GM12878 (cell line): ENCODE measurements at regions not wholly inside any gene's neighbourhood (a gene's known extent, or its start where the extent isn't known, plus 50 kb on each side); places are given as distances from the start of the nearest gene placed in this dataset.
A peak's percentile ranks its signal among the peaks of the same experiment; 100 is the strongest.

Experiments used
- ATAC-seq: fragments of 200-7000 bp; cut with Tn5 transposase; 3 replicates; pipeline ENCODE4 v1.9.1; 2020; ENCODE audit warnings: mild to moderate bottlenecking, moderate library complexity
- BruUV-seq: library from RNA; stranded (reverse); fragments of 400-500 nt; replicated peaks from 2 replicates; lab custom pipeline; 2021; lab: Mats Ljungman, UMichigan
- CTCF ChIA-PET: fragments of 300-600 bp; sonication (Branson Sonifier 250); formaldehyde crosslinking; extraction: SDS; loops from one replicate; lab custom pipeline; 2021; ENCODE audit warnings: inconsistent platforms; lab: Yijun Ruan, JAX
- POLR2A ChIA-PET: fragments of 350-600 bp; formaldehyde crosslinking; extraction: SDS; loops from one replicate; lab custom pipeline; 2021; ENCODE audit warnings: inconsistent platforms; lab: Charles Lee
- RAD21 ChIA-PET: fragments of 300-600 bp; sonication (Branson Sonifier 250); formaldehyde crosslinking; loops from one replicate; lab custom pipeline; 2023; ENCODE audit warnings: antibody characterized with exemption; ENCODE audit not compliant: unreplicated experiment; lab: Charles Lee
- SMC1A ChIA-PET: fragments of 300-600 bp; sonication (Branson Sonifier 250); formaldehyde crosslinking; loops from one replicate; lab custom pipeline; 2023; ENCODE audit not compliant: unreplicated experiment, uncharacterized antibody; lab: Charles Lee
- DNase-seq: peaks from one replicate; pipeline ENCODE4 v3.0.0-alpha.2; 2011; ENCODE audit warnings: low read depth, low spot score
- FAIRE-seq: peaks from 3 replicates; lab custom pipeline; 2011; peaks lifted over from hg19 to GRCh38; lab: Jason Lieb, UNC
- H2AFZ ChIP-seq: 2 replicates; pipeline ENCODE4 v1.6.0; 2011; ENCODE audit warnings: low read depth, low read length, control low read depth; ENCODE audit not compliant: control insufficient read depth
- H3K27ac ChIP-seq: 2 replicates; pipeline ENCODE4 v1.5.1; 2011; ENCODE audit warnings: control low read depth; ENCODE audit not compliant: control insufficient read depth, insufficient read depth
- H3K27me3 ChIP-seq, 2 experiments: replicated peaks in 1 of 2; 2 replicates each; pipeline versions ENCODE4 v1.6.0 to v1.6.1; 2011; ENCODE audit warnings: low read length in 1 of 2; ENCODE audit not compliant: control insufficient read depth in 2 of 2, insufficient read depth in 2 of 2
- H3K36me3 ChIP-seq, 2 experiments: 2 replicates each; pipeline ENCODE4 v1.5.1; 2011; ENCODE audit warnings: low read length in 1 of 2; ENCODE audit not compliant: control insufficient read depth in 2 of 2, insufficient read depth in 2 of 2
- H3K4me1 ChIP-seq: 2 replicates; pipeline ENCODE4 v1.6.1; 2011; ENCODE audit warnings: mild to moderate bottlenecking, low read length, moderate library complexity, mixed read lengths; ENCODE audit not compliant: control insufficient read depth, insufficient read depth
- H3K4me2 ChIP-seq: 2 replicates; pipeline ENCODE4 v1.6.0; 2011; ENCODE audit warnings: control low read depth; ENCODE audit not compliant: control insufficient read depth, insufficient read depth
- H3K4me3 ChIP-seq: fragments of 200-600 bp; sonication (generic); 2 replicates; pipeline ENCODE4 v1.5.1; 2016
- H3K79me2 ChIP-seq: 2 replicates; pipeline ENCODE4 v1.6.0; 2011; ENCODE audit warnings: low read length; ENCODE audit not compliant: control insufficient read depth, insufficient read depth
- H3K9ac ChIP-seq: 2 replicates; pipeline ENCODE4 v1.8.0; 2011; ENCODE audit warnings: low read length, control low read depth, mixed read lengths; ENCODE audit not compliant: control insufficient read depth, insufficient read depth
- H3K9me3 ChIP-seq: replicated peaks from 3 replicates; pipeline ENCODE4 v1.5.1; 2011; ENCODE audit warnings: mild to moderate bottlenecking, low read length; ENCODE audit not compliant: control insufficient read depth, insufficient read depth
- H4K20me1 ChIP-seq: 2 replicates; pipeline ENCODE4 v1.6.0; 2011; ENCODE audit not compliant: control insufficient read depth, insufficient read depth
- CBX5 ChIP-seq: sonication (generic); IDR thresholded peaks from 2 replicates; pipeline ENCODE4 v1.6.1; 2016; ENCODE audit warnings: low read depth, moderate library complexity, mild to moderate bottlenecking, inconsistent platforms
- CHD4 ChIP-seq: fragments of 200-600 bp; sonication (generic); IDR thresholded peaks from 2 replicates; pipeline ENCODE4 v1.6.1; 2016; ENCODE audit warnings: mild to moderate bottlenecking
- EZH2 ChIP-seq: IDR thresholded peaks from 2 replicates; pipeline ENCODE4 v1.6.1; 2012; ENCODE audit warnings: low read depth, mild to moderate bottlenecking, control low read depth, inconsistent platforms, low read length, borderline replicate concordance; ENCODE audit not compliant: control insufficient read depth
- FOS ChIP-seq: IDR thresholded peaks from 3 replicates; pipeline ENCODE4 v1.6.1; 2011; ENCODE audit warnings: borderline replicate concordance; ENCODE audit not compliant: insufficient read length; ENCODE audit errors: extremely low read depth
- HDAC6 ChIP-seq: fragments of 200-600 bp; sonication (generic); IDR thresholded peaks from one replicate; pipeline ENCODE4 v1.8.0; 2017; ENCODE audit warnings: antibody characterized with exemption; ENCODE audit not compliant: unreplicated experiment
- MEF2B ChIP-seq: fragments of 450-650 bp; IDR thresholded peaks from 2 replicates; pipeline ENCODE4 v1.6.1; 2018; ENCODE audit warnings: mild to moderate bottlenecking, moderate library complexity; ENCODE audit not compliant: partially characterized antibody, poor library complexity, severe bottlenecking
- MXI1 ChIP-seq: fragments of 150-350 bp; IDR thresholded peaks from 2 replicates; pipeline ENCODE4 v1.6.1; 2011; ENCODE audit warnings: low read depth, mild to moderate bottlenecking, inconsistent platforms, low read length, improper control_type of control experiment
- NR2C1 ChIP-seq: fragments of 450-650 bp; IDR thresholded peaks from 2 replicates; pipeline ENCODE4 v1.6.1; 2017; ENCODE audit warnings: antibody characterized with exemption, mild to moderate bottlenecking, moderate library complexity
- RBBP5 ChIP-seq: fragments of 200-600 bp; sonication (generic); conservative IDR thresholded peaks from 2 replicates; pipeline ENCODE4 v1.6.1; 2016
- RCOR1 ChIP-seq: conservative IDR thresholded peaks from 2 replicates; pipeline ENCODE4 v1.6.1; 2012; ENCODE audit warnings: low read depth, low read length, improper control_type of control experiment
- RFX5 ChIP-seq: IDR thresholded peaks from 2 replicates; pipeline ENCODE4 v1.6.1; 2011; ENCODE audit warnings: low read depth, low read length, improper control_type of control experiment
- TARDBP ChIP-seq: IDR thresholded peaks from 2 replicates; pipeline ENCODE4 v1.6.1; 2016; ENCODE audit warnings: borderline replicate concordance
- TBL1XR1 ChIP-seq: IDR thresholded peaks from 2 replicates; pipeline ENCODE4 v1.6.1; 2012; ENCODE audit warnings: low read depth, low read length, improper control_type of control experiment
- TCF12 ChIP-seq: IDR thresholded peaks from 2 replicates; pipeline ENCODE4 v1.6.1; 2011; ENCODE audit warnings: low read depth, mild to moderate bottlenecking, low read length
- ZBED1 ChIP-seq: IDR thresholded peaks from 2 replicates; pipeline ENCODE4 v1.6.1; 2016; ENCODE audit warnings: borderline replicate concordance
- ZNF217 ChIP-seq: fragments of 450-650 bp; IDR thresholded peaks from 2 replicates; pipeline ENCODE4 v1.6.1; 2017; ENCODE audit warnings: antibody characterized with exemption, mild to moderate bottlenecking
- ZNF24 ChIP-seq: fragments of 450-650 bp; IDR thresholded peaks from 2 replicates; pipeline ENCODE4 v1.6.1; 2017; ENCODE audit warnings: antibody characterized with exemption, mild to moderate bottlenecking
- ZSCAN29 ChIP-seq: fragments of 450-650 bp; IDR thresholded peaks from 2 replicates; pipeline ENCODE4 v1.6.1; 2017; ENCODE audit warnings: mild to moderate bottlenecking, moderate library complexity
- WGBS: methylation state at CpG from one replicate; pipeline ENCODE4 v1.1.6; 2016; ENCODE audit warnings: low lambda C conversion rate; ENCODE audit not compliant: insufficient replicate concordance, insufficient coverage; ENCODE audit errors: missing lambda C conversion rate; 5-methylcytosine and 5-hydroxymethylcytosine counted together
- in situ Hi-C: fragments of 300-500 bp; cut with MboI; formaldehyde crosslinking; loops from 9 replicates; pipeline ENCODE4 v1.14.3; 2018; ENCODE audit warnings: mixed read lengths
- intact Hi-C: fragments of 100-400 bp; cut with micrococcal nuclease; formaldehyde crosslinking; loops from one replicate; pipeline ENCODE4 v1.14.2; 2022; ENCODE audit not compliant: unreplicated experiment
- TF ChIP-seq, protein P1 (sequence below): IDR thresholded peaks from 2 replicates; pipeline ENCODE4 v1.6.1; 2012; ENCODE audit warnings: low read depth, low read length, improper control_type of control experiment
- TF ChIP-seq, protein P2 (sequence below): IDR thresholded peaks from 2 replicates; pipeline ENCODE4 v1.6.1; 2012; ENCODE audit warnings: low read length, inconsistent platforms
- TF ChIP-seq, protein P3 (sequence below): fragments of 450-650 bp; IDR thresholded peaks from 2 replicates; pipeline ENCODE4 v1.6.1; 2018; ENCODE audit warnings: mild to moderate bottlenecking, low read depth, moderate library complexity; ENCODE audit not compliant: partially characterized antibody
- TF ChIP-seq, protein P4 (sequence below): fragments of 450-650 bp; IDR thresholded peaks from 2 replicates; pipeline ENCODE4 v1.6.1; 2016; ENCODE audit warnings: mild to moderate bottlenecking

DNA sequence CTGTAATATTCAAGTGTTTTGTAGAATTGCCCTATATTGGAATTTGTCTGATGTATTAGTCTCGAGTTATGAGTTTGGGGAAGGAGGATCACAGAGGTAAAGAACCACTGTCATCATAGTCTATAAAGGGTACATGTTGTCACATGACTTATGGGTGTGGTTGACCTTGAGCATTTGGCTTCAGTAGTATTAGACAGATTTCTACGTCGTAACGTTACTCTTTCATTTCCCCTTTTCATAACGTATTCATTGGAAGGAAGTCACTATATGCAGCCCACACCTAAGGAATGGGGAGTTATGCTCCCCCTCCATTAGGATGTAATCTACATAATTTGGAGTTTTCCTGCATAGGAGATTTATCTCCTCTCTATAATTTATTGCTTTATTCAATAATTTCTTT is 110.1 kb upstream of the VAV3 start:
- POLR2A ChIA-PET = no interaction called here
- RAD21 ChIA-PET = no interaction called here
- no peaks in the 10 kb centered on the region for H3K9me3 ChIP-seq
- ATAC-seq (peak; percentile 89), FAIRE-seq (no peak), DNase-seq (peak; percentile 8)
- CTCF ChIA-PET = no interaction called here
- H3K4me3 ChIP-seq = no peak overlapping the region
- H3K27me3 ChIP-seq = no peaks in the 10 kb centered on the region
- no peaks in the 10 kb centered on the region for H4K20me1 ChIP-seq
- no peaks in the 10 kb centered on the region for H3K4me1 ChIP-seq
- intact Hi-C loops = no loop called here
- 1% methylated on average over 5 of the region's 5 CpGs for WGBS
- H3K36me3 ChIP-seq = no peaks in the 10 kb centered on the region
- no peaks in the 10 kb centered on the region for H3K79me2 ChIP-seq
- no TSS peak for BruUV-seq
- in situ Hi-C loops = no loop called here
- H3K9ac ChIP-seq = no peak overlapping the region
- H2AFZ ChIP-seq = no peak overlapping the region
- no peak overlapping the region for H3K4me2 ChIP-seq
- H3K27ac ChIP-seq = no peak overlapping the region
- SMC1A ChIA-PET = interaction anchor here (1.3 kb wide), 1 partner anchor 293 kb away, joined by 3 read pairs; no protein-coding TSS in a partner anchor
- TF ChIP-seq MXI1 (no peak), HDAC6 (no peak), CBX5 (no peak), RBBP5 (no peak), CHD4 (no peak), ZNF24 (no peak), RFX5 (no peak), EZH2 (no peak), ZNF217 (no peak), MEF2B (peak; percentile 42), NR2C1 (no peak), ZBED1 (no peak), TBL1XR1 (no peak), FOS (no peak), RCOR1 (no peak), TARDBP (no peak), TCF12 (no peak), ZSCAN29 (no peak)
- TF ChIP-seq, protein P1, sequence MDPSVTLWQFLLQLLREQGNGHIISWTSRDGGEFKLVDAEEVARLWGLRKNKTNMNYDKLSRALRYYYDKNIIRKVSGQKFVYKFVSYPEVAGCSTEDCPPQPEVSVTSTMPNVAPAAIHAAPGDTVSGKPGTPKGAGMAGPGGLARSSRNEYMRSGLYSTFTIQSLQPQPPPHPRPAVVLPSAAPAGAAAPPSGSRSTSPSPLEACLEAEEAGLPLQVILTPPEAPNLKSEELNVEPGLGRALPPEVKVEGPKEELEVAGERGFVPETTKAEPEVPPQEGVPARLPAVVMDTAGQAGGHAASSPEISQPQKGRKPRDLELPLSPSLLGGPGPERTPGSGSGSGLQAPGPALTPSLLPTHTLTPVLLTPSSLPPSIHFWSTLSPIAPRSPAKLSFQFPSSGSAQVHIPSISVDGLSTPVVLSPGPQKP = no peak
- TF ChIP-seq, protein P2, sequence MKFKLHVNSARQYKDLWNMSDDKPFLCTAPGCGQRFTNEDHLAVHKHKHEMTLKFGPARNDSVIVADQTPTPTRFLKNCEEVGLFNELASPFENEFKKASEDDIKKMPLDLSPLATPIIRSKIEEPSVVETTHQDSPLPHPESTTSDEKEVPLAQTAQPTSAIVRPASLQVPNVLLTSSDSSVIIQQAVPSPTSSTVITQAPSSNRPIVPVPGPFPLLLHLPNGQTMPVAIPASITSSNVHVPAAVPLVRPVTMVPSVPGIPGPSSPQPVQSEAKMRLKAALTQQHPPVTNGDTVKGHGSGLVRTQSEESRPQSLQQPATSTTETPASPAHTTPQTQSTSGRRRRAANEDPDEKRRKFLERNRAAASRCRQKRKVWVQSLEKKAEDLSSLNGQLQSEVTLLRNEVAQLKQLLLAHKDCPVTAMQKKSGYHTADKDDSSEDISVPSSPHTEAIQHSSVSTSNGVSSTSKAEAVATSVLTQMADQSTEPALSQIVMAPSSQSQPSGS = no peak
- TF ChIP-seq, protein P3, sequence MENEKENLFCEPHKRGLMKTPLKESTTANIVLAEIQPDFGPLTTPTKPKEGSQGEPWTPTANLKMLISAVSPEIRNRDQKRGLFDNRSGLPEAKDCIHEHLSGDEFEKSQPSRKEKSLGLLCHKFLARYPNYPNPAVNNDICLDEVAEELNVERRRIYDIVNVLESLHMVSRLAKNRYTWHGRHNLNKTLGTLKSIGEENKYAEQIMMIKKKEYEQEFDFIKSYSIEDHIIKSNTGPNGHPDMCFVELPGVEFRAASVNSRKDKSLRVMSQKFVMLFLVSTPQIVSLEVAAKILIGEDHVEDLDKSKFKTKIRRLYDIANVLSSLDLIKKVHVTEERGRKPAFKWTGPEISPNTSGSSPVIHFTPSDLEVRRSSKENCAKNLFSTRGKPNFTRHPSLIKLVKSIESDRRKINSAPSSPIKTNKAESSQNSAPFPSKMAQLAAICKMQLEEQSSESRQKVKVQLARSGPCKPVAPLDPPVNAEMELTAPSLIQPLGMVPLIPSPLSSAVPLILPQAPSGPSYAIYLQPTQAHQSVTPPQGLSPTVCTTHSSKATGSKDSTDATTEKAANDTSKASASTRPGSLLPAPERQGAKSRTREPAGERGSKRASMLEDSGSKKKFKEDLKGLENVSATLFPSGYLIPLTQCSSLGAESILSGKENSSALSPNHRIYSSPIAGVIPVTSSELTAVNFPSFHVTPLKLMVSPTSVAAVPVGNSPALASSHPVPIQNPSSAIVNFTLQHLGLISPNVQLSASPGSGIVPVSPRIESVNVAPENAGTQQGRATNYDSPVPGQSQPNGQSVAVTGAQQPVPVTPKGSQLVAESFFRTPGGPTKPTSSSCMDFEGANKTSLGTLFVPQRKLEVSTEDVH = no peak
- TF ChIP-seq, protein P4, sequence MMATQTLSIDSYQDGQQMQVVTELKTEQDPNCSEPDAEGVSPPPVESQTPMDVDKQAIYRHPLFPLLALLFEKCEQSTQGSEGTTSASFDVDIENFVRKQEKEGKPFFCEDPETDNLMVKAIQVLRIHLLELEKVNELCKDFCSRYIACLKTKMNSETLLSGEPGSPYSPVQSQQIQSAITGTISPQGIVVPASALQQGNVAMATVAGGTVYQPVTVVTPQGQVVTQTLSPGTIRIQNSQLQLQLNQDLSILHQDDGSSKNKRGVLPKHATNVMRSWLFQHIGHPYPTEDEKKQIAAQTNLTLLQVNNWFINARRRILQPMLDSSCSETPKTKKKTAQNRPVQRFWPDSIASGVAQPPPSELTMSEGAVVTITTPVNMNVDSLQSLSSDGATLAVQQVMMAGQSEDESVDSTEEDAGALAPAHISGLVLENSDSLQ = no peak
